Right kidney (tissue), 1 donor: ENCODE measurements at regions not wholly inside any gene's neighbourhood (a gene's known extent, or its start where the extent isn't known, plus 50 kb on each side); places are given as distances from the start of the nearest gene placed in this dataset.
"Not testable (repeated sequence)": the region's sequence is repeated elsewhere in the genome, so short reads cannot be mapped to it uniquely, and the experiment has no call there.

Source experiments
- DNase-seq: peaks from one replicate; pipeline ENCODE4 v3.0.0-alpha.2; 2016

DNA sequence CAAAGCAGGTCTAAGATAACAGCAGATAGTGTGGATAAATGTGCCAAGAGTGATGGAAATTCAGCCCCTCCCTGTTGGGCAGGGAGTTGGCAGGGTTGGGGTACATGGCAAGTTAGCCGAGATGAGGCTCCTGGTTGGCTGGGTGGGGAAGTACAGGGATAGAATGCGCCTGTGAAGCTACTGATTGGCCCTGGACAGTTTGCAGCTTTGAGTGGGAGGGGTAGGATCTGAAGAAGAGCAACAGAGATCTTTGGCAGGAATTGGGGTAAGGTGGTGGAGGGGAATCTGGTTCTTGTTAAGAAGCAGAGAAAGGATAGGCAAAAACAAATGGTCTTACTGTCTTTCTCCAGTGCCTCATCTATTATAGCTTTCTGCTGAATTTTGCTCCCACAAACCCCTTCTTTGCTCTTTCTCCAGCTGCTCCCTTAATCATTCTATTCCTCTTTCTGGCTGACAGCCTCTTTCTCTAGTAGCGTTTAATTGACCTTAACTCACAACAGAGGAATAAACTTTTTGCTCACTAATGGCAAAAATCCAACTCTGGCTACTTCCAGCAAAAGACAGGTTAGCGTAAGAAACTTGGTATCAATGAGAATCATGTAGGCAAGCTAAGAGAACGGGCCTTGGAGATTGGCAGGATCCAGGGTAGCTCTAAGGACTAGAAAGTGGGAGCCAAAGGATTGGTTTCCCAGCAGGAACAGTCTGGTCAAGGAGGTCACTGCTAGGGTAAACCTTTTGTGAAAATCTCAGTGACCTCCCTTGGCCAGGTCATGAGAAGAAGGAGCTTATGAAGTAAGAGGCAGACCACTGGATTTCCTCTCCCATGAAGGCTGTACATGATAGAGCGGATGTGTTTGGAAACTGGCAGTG lies 86.3 kb upstream of the CARMIL1 start:
- no peak for DNase-seq

DNA sequence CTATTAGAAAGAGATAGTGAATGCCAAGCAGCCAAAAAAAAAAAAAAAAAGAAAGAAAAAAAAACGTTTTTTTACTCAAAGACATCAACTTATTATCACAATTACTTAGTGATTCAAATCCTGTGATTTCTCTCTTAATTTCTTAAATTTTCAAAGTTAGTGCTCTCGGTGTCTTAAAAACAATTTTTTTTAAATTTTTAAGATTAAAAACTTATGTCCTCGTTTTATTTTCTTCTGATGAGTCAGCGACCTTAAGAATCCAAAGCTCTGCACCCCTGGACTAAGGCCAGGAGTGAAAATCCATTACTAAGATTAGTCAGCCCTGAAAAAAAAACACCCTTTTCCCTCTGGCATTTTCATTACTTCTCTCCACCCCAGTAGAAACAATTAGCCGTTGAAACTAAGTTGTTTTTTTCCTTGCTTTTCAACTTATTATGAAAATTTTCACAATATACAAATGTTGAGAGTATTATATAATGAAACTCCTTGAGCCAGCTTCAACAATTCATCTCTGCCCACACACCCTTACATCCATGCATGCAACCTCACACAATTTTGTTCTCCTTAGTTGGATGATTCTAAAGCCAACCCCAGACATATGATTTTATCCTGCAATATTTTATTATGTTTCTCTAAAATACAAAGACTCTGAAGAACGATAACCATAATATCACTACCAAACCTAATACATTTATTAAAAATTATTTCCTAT lies 85.6 kb upstream of the CARMIL1 start:
- no peak for DNase-seq

DNA sequence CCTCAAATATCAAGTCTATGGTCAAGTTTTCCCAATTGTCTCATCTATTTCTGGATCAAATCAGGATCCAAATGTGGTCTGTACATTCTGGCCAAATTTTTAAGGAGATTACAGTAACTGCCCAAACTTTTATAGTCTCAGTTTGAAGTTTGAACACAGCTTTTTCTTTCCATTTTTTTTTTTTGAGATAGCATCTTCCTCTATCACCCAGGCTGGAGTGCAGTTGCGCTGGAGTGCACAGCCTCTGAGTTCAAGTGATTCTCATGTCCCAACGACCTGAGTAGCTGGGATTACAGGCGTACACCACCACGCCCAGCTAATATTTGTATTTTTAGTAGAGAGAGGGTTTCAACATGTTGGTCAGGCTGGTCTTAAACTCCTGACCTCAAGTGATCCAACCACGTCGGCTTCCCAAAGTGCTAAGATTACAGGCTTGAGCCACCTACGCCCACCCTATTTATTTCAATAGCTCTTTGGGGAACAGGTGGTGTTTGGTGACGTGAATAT lies 84.9 kb upstream of the CARMIL1 start:
- DNase-seq: no peak

DNA sequence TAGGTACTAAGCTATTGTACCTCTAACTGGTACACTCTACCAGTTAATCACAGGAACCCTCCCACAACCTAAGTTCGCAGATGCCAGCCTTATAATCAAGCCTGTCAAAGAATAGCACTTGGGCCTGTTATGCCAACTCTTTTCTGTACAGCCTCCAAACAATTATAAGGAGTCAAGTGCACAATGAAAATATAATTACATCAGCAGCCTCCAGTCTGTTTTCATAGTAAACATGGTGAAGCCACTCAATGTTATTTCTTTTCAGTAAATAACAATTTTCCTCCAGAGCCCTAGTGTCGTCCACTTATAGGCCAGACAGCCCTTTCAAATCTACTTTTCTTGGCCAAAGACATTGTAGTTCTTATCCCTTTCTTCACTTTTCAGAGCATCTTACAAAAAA lies 82.7 kb upstream of the CARMIL1 start:
- no peak for DNase-seq

DNA sequence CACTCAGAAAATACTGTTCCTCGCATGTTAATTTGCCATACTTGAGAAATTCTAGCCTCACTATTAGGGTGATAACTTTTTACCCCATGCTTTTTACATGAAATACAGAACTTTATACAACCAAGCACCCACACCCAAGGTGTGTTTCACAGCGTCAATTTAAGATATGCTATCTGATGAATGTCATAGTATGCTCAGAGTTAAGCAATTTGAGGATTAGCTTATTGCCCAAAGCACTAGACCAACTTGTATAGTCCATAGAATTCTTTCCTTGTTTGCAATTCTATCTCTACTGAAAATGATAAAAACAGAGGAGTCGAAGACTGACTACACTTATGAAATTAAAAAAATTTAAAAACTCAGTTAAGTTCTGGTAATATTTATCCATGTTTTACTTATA lies 82.1 kb upstream of the CARMIL1 start:
- DNase-seq: no peak

DNA sequence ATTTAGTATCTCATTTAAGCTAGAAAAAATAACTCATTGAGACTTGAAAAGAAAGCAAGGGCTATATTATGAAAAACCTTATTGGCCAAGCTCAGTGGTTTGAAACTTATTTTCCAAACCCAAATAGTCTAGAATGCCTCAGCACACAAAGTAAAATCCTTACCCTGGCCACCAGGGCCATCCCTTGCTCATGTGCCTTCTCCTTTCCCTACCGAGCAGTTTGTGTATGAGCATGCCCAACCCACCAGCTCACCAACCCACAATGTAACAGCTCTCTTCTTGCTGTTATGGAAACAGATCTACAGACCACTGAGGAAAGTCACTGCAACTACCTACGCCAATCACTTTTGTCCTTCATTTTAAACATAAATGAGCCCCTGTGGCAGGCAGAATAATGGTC lies 79.6 kb upstream of the CARMIL1 start:
- no peak for DNase-seq

DNA sequence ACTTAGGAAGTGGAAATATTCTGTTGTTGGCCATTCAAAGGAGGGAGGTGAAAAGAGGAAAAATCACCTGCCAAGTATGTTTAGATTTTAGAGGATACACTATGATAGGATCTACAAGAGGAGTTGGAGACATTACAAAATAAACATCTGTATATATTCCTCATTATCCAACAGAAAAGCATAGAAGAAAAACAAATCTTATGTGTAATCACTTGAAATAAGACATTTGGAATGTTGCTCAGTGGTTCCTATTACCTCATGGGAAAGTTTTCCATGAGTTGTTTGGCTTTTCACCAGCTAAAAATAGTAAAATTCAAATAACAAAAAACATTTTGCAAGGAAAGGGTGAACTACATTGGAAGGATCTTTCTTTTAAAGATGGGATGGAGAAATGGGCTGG lies 76.7 kb upstream of the CARMIL1 start:
- DNase-seq: no peak

DNA sequence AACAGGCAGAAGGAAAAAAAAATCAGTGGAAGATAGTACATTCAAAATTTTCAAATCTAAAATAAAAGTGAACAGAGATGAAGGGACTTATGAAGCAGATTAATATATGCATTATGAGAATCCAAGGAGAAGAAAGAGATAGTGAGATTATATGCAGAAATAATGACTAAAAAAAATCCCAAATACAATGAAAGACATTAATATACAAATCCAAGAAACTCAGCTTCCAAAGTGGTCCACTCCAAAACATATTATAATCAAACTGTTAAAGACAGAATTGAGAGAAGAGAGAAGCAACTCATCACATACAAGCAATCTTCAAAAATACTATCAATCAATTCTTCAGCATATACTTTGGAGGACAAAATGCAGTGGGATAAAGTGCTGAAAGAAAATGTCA lies 73.5 kb upstream of the CARMIL1 start:
- no peak for DNase-seq

DNA sequence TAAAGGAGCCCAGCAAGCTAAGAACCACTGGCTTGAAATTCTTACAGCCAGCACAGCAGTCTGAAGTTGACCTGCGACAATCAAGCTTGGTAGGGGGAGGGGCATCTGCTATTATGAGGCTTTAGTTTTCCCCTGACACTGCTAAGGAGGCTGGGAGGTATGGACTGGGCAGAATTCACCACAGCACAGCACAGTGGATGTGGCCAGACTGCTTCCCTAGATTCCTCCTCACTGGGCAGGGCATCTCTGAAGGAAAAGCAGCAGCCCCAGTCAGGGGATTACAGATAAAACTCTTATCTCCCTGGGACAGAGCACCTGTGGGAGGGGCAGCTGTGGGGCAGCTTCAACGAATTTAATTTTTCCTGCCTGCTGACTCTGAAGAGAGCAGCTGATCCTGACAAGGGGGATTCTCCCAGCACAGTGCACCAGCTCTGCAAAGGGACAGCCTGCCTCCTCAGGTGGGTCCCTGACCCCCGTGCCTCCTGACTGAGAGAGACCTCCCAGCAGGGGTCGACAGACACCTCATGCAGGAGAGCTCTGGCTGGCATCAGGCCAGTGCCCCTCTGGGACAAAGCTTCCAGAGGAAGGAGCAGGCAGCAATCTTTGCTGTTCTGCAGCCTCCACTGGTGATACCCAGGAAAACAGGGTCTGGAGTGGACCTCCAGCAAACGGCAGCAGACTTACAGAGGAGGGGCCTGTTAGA lies 71.6 kb upstream of the CARMIL1 start:
- DNase-seq: not testable (repeated sequence)

DNA sequence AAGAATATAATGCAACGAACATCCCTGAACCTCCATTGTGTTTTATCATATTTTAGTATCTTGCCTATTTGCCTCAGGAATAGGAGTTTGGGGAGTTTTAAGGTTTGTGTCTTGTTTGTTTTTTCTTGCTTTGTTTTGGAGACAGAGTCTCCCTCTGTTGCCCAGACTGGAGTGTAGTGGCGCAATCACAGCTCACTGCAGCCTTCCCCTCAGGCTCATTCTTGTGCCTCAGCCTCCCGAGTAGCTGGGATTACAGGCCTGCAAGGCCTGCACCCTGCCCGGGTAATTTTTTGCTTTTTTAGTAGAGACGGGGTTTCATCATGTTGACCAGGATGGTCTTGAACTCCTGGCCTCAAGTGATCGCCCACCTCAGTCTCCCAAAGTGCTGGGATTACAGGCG lies 63.3 kb upstream of the CARMIL1 start:
- no peak for DNase-seq

DNA sequence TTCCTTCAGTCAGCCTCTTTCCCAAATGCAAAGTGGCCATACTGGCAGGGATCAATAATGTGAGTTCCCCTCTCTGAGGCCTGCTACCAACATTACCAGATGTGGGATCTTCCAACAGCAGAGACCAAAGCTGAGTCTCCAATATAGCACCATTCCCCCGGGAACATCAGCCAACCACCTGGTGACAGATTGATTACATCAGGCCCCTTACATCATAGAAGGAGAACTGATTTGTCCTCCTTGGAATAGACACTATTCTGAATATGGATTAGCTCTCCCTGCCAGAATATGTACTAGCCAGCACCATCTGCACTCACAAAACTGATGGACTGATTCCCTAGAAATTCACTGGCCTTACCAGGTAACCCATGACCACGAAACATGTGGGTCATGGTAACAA lies 61.9 kb upstream of the CARMIL1 start:
- DNase-seq: no peak

DNA sequence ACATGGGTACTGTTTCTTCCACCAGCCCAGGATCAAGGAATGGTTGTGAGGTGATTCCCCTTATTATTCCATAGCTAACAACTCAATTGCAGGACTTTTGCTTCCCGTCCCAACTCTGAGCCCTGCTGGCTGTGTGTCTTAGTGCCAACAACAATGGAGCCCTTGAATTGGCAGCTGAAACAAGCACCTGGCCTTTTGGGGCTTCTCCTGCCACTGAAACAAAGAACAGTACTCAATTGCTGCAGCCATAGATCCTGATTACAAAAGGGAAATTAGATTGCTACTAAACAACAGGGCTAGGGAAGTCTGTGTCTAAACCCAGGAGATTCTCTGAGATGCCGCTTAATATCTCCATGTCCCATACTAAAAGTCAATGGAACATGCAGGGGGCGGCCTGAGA lies 61.3 kb upstream of the CARMIL1 start:
- DNase-seq: no peak

DNA sequence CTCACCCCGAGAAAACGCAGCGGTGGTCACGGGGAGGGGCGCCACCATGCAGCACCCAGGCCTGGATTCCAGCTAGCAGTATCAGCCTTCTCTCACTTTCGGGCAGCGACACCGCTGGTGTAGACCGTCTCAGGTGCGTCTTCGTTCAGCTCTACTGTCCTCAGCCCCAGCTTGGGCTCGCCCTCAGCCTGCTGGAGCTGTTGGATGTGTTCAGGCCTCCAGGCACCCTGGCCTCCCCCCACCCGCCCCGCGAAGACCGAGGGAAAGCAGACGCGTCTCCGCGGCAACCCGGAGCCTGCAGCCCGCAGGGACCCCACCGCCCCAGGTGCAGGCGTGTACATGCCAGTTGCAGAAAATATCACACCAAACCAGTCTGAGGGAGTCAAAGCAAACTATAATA lies 60.8 kb upstream of the CARMIL1 start:
- DNase-seq: no peak

DNA sequence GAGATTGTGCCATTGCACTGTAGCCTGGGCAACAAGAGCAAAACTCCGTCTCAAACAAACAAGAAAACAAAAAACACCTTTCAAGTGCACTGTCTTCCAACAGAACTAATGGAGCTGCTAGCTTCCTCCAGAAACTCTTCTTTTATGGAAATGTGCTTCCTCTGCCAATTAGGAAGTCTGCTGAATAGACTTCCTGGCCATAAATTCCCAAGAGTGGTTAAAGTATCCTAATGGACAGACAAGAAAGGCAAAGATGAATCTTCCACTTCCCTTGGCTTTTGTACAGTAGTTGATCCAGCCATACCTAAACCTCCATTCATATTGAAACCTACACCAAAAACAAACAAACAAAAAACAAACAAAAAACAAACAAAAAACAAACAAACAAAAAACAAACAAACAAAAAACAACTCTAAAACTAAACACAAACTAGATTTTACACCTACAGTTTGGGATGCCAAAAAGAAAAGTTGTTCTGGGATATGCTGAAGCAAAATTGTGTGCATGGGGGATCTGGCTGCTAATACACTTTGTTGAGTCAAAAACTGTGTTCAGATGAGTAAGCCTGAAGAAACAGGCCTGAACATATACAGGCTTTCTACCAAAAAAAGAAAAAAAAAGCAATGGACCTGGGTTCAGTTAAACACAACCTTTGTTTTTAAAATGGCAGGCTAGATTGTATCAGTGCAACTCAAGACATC lies 59.8 kb upstream of the CARMIL1 start:
- DNase-seq: no peak

DNA sequence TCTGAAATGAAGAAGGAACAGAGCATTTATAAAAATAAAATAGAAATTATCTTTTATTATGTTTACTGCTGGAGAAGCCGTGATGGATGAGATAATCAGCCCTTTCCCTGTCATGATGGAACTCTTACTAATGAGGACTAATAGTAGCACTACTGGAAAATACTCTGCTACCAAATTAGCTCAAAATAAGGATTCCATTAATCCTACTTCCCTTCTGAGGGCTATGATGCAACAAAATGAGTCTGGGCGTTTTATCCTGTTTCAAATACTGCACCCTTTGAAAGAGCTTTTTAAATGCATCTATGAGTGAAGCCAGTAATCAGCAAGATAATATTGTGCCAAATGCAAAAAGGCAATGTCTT lies 59.3 kb upstream of the CARMIL1 start:
- DNase-seq: no peak

DNA sequence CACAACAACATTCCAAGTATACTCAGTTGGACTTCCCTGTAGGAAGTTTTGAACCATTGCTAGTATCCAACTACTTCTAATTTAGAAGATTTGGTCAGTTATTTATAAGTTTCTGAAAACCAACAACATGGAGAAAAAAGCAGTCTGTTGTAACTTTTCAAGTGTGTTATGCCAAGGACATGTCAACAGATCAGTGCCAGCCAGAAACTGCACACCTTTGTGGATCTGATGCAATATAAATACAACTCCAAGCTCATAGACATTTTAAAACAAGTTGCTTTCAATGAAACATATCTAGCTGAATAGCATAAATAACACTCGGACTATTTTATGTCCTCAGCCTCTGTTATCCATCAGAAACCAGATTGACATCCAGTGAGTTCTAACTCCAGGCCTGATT lies 58.3 kb upstream of the CARMIL1 start:
- no peak for DNase-seq

DNA sequence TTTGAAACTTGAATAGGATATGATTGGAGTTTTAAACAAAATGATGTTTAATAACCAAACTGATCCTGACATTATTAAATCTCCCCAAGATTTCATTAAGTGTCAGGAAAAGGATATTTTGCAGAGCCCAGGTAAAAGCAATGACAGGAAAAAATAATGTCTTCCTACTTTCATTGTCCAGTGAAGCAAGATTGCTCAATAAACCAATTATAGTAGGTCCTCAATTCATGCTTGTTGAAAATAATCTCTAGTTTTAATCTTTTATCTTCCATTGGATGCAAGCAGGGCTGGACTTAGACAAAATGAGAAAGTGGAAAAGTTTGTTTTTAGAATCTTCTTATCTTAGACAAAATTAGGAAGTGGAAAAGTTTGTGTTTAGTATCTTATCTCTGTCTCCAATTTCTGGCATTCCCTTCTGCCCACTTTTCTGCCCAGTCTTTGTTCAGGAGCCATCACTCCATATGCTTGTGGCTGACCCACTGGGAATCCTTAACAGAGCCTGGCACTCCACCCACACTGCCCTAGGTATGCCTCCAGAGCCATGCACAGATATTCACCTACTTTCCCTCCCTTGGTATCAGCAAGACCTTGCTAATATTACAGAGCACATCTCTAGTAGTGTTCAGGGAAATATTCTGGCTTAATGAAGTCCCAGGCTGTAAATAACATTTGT lies 57.0 kb upstream of the CARMIL1 start:
- no peak for DNase-seq

DNA sequence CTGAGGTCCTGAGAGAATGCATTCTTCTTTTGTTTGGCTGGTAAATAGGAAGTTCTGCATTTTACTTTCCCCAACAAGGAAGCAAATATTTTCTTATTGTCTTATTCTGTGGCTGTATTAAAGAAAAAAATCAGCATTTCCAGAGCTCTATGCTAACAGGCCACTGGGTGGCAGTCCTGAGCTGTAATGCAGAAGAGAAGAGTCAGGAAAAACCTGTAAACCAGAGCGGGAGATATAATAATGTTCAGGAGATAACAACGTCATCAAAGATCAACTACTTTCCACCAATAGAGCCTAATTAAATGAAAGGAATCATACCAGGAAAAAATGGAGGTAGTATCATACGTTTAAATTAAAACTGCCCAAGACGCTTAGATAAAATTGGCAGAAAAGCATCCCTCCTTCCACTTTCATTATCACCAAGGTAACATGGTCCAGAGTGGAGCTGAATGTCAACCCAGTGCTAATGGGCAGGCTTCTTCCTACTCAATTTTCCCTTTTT lies 55.6 kb upstream of the CARMIL1 start:
- DNase-seq: peak; percentile 39

DNA sequence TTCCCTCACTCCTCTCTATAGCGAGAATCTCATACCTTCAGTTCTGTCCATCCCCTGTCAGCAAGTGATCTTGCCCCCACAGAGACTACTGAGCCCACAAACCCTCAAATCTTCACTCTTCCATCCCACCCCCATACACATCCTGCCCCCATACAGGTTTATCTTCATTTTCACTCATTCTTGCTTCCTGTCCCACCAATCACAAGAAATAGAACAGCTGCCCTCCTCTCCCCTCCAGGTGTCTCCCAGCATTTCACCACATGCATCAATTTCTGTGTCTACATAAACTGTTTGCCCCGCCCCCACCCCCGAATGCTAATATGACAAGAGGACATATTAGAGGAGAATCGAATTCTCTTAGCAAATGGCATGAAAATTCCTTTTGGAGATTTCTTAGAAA lies 54.9 kb upstream of the CARMIL1 start:
- DNase-seq: no peak

DNA sequence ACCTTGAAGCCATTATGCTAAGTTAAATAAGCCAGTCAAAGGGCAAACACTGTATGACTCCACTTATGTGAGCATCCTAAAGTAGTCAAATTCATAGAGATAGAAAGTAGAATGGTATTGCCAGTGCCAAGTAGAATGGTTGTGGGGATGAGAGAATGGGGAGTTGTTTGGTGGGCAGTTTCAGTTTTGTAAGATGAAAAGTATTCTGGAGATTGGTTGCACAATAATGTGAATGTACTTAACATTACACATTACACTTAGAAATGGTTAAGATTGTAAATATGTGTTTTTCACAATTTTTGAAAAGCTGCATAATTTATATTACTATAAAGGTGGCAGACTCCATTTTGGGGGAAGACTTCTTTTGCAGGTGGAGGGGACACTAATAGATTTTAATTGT lies 51.3 kb upstream of the CARMIL1 start:
- no peak for DNase-seq
